OCI-LY1 (cell line): ENCODE measurements at regions not wholly inside any gene's neighbourhood (a gene's known extent, or its start where the extent isn't known, plus 50 kb on each side); places are given as distances from the start of the nearest gene placed in this dataset.

Experiments
- H2AFZ ChIP-seq: fragments of 200-600 bp; sonication (generic), shearing (Covaris generic); 2 replicates; pipeline ENCODE4 v1.6.0; 2014; ENCODE audit warnings: antibody characterized with exemption, mild to moderate bottlenecking, low read length
- H3F3A ChIP-seq: fragments of 200-600 bp; sonication (generic), shearing (Covaris generic); 2 replicates; pipeline ENCODE4 v1.6.0; 2014; ENCODE audit warnings: mild to moderate bottlenecking, antibody characterized with exemption, low read length, moderate library complexity; ENCODE audit not compliant: insufficient read depth
- H3K27ac ChIP-seq: fragments of 200-600 bp; sonication (generic); 2 replicates; pipeline ENCODE4 v1.5.1; 2014; ENCODE audit warnings: low read length, mixed run types, mild to moderate bottlenecking, low read depth; ENCODE audit not compliant: poor library complexity, severe bottlenecking
- H3K27me3 ChIP-seq: fragments of 200-600 bp; sonication (generic); 2 replicates; pipeline ENCODE4 v1.6.0; 2014; ENCODE audit warnings: antibody characterized with exemption, mild to moderate bottlenecking, low read length, moderate library complexity; ENCODE audit not compliant: insufficient read depth
- H3K36me3 ChIP-seq: fragments of 200-600 bp; sonication (generic); 2 replicates; pipeline ENCODE4 v1.6.1; 2014; ENCODE audit warnings: mild to moderate bottlenecking, antibody characterized with exemption, low read length, moderate library complexity, mixed read lengths; ENCODE audit not compliant: insufficient read depth
- H3K4me1 ChIP-seq: fragments of 200-600 bp; sonication (generic); 2 replicates; pipeline ENCODE4 v1.5.1; 2014; ENCODE audit warnings: mild to moderate bottlenecking, low read length, moderate library complexity; ENCODE audit not compliant: insufficient read depth, severe bottlenecking
- H3K4me2 ChIP-seq: fragments of 200-600 bp; sonication (generic), shearing (Covaris generic); 2 replicates; pipeline ENCODE4 v1.6.1; 2014; ENCODE audit warnings: low read length
- H3K4me3 ChIP-seq: fragments of 200-600 bp; sonication (generic); 2 replicates; pipeline ENCODE4 v1.5.1; 2014; ENCODE audit warnings: low read length, low read depth, mild to moderate bottlenecking, mixed read lengths; ENCODE audit not compliant: poor library complexity, severe bottlenecking
- H3K79me2 ChIP-seq: fragments of 200-600 bp; shearing (Covaris generic); 2 replicates; pipeline ENCODE4 v1.6.1; 2016; ENCODE audit warnings: mixed run types, low read length, mixed read lengths; ENCODE audit not compliant: insufficient read depth
- H3K9ac ChIP-seq: fragments of 200-600 bp; sonication (generic), shearing (Covaris generic); 2 replicates; pipeline ENCODE4 v1.6.1; 2014; ENCODE audit warnings: mild to moderate bottlenecking, low read length, mixed read lengths
- H3K9me2 ChIP-seq: fragments of 200-600 bp; sonication (generic), shearing (Covaris generic); 2 replicates; pipeline ENCODE4 v1.6.1; 2014; ENCODE audit warnings: low read depth, mild to moderate bottlenecking, low read length, mixed read lengths
- H3K9me3 ChIP-seq: fragments of 200-600 bp; shearing (Covaris generic); 2 replicates; pipeline ENCODE4 v1.6.1; 2014; ENCODE audit warnings: low read length, mixed read lengths
- H4K20me1 ChIP-seq: fragments of 200-600 bp; sonication (generic), shearing (Covaris generic); 2 replicates; pipeline ENCODE4 v1.6.0; 2016; ENCODE audit warnings: mild to moderate bottlenecking, low read length; ENCODE audit not compliant: insufficient read depth
- CTCF ChIP-seq: fragments of 200-600 bp; sonication (generic), shearing (Covaris generic); IDR thresholded peaks from 2 replicates; pipeline ENCODE4 v1.5.1; 2017; ENCODE audit warnings: mild to moderate bottlenecking, antibody characterized with exemption, low read length, moderate library complexity, mixed read lengths
- EZH2 ChIP-seq: fragments of 200-600 bp; sonication (generic), shearing (Covaris generic); IDR thresholded peaks from 2 replicates; pipeline ENCODE4 v1.8.0; 2017; ENCODE audit warnings: borderline replicate concordance, mixed run types, mild to moderate bottlenecking, antibody characterized with exemption, low read length, moderate library complexity, mixed read lengths

GRCh38 chr13:71219698-71220415, 647.1 kb downstream of the DACH1 start:
- TF ChIP-seq CTCF (no peak), EZH2 (no peak)
- H3K36me3 ChIP-seq = no peaks in the 10 kb centered on the region
- H3K27me3 ChIP-seq = no peaks in the 10 kb centered on the region
- H3K9me3 ChIP-seq = no peaks in the 10 kb centered on the region
- no peak overlapping the region for H3K4me3 ChIP-seq
- H4K20me1 ChIP-seq = no peaks in the 10 kb centered on the region
- no peaks in the 10 kb centered on the region for H3K9me2 ChIP-seq
- no peaks in the 10 kb centered on the region for H3K4me1 ChIP-seq
- H3K4me2 ChIP-seq = no peak overlapping the region
- no peaks in the 10 kb centered on the region for H3K79me2 ChIP-seq
- no peaks in the 10 kb centered on the region for H3F3A ChIP-seq
- H3K9ac ChIP-seq = no peak overlapping the region
- H3K27ac ChIP-seq = no peak overlapping the region
- H2AFZ ChIP-seq = no peak overlapping the region

- no peak overlapping the region for H2AFZ ChIP-seq
- no peaks in the 10 kb centered on the region for H3F3A ChIP-seq
- no peaks in the 10 kb centered on the region for H3K4me1 ChIP-seq
- TF ChIP-seq EZH2 = no peak
- peak; percentile 34; the same call in 1 of the 2 replicates for TF ChIP-seq CTCF
- no peaks in the 10 kb centered on the region for H3K9me2 ChIP-seq
- H3K4me2 ChIP-seq = no peak overlapping the region
- no peak overlapping the region for H3K27ac ChIP-seq
- H3K9me3 ChIP-seq = no peaks in the 10 kb centered on the region
- H3K79me2 ChIP-seq = no peaks in the 10 kb centered on the region
- no peaks in the 10 kb centered on the region for H4K20me1 ChIP-seq
- H3K4me3 ChIP-seq = no peak overlapping the region
- no peak overlapping the region for H3K9ac ChIP-seq
- H3K27me3 ChIP-seq = no peaks in the 10 kb centered on the region
- H3K36me3 ChIP-seq = no peaks in the 10 kb centered on the region
Observed at GRCh38 chr13:71218960-71219359, 648.0 kb downstream of the DACH1 start.

GRCh38 chr13:71217827-71218226, 649.2 kb downstream of the DACH1 start:
- no peak overlapping the region for H3K9ac ChIP-seq
- TF ChIP-seq CTCF = no peak
- no peak for TF ChIP-seq EZH2

More at GRCh38 chr13:71217827-71218226, 649.2 kb downstream of the DACH1 start:
- Histone ChIP-seq H3F3A (no peaks in the 10 kb centered on the region), H3K9me2 (no peaks in the 10 kb centered on the region), H3K9me3 (no peaks in the 10 kb centered on the region), H3K4me3 (no peak overlapping the region), H4K20me1 (no peaks in the 10 kb centered on the region), H3K27me3 (no peaks in the 10 kb centered on the region), H3K4me2 (no peak overlapping the region), H2AFZ (no peak overlapping the region), H3K36me3 (no peaks in the 10 kb centered on the region), H3K27ac (no peak overlapping the region), H3K4me1 (no peaks in the 10 kb centered on the region), H3K79me2 (no peaks in the 10 kb centered on the region)
